AG08395 (cell line): ENCODE measurements at regions not wholly inside any gene's neighbourhood (a gene's known extent, or its start where the extent isn't known, plus 50 kb on each side); places are given as distances from the start of the nearest gene placed in this dataset.

Experiments used
- DNase-seq: peaks from one replicate; pipeline ENCODE4 v3.0.0; 2012; ENCODE audit warnings: mixed read lengths, low spot score

DNA sequence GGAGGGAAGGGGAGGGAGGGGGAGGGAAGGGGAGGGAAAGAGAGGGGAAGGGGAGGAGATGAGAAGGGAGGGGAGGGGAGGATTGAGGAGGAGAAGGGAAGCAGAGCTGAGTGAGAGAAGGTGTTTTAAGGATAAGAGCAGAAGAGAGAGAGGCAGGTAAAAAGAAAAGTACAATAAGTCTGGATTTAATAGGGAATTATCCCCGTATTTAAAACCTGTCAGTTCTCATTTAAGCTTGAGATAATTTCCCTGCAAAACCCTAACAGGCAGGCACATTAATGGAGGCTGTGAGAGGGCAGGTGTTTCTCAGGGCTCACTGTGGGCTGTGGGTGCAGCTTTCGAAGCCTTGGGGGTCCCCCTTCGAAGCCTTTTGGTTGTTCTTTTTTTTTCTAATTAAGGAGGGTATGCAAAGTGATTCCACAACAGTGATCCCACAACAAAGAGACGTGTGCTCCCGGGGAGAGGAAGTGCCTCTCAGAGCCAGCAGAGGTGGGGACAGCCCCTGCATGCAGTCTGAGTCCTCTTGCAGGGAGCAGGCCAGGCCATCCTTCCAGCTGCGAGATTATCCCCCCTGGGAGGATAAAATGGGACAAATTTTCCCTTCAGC, 317.9 kb upstream of the IRX1 start:
- no peak for DNase-seq

DNA sequence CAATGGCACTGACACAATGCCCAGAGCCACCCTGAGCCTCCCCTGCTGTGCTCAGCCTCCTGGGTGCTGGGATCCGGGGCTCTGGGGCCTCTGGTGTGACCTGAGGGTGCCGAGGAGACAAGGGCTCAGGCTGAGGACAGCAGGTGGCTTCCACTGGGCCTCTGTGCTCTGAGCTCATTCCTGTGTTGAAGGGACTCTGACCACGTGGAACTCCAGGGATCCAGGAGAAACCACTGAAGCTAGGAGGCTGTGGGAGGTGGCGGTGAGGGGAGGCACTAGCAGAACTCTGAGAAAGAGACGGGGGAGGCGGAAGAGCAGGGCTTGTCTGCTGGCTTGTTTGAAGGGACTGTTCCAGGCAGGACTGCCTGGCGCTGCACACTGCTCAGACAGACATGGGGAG, 318.7 kb upstream of the IRX1 start:
- no peak for DNase-seq

GRCh38 chr5:3269395-3270169, 326.1 kb upstream of the IRX1 start:
- no peak for DNase-seq

GRCh38 chr5:3268760-3269330, 326.8 kb upstream of the IRX1 start:
- no peak for DNase-seq

GRCh38 chr5:3266861-3267260, 328.8 kb upstream of the IRX1 start:
- no peak for DNase-seq

GRCh38 chr5:3265936-3266335, 329.7 kb upstream of the IRX1 start:
- no peak for DNase-seq

GRCh38 chr5:3265131-3265885, 330.3 kb upstream of the IRX1 start:
- no peak for DNase-seq

- DNase-seq = no peak
Measured at GRCh38 chr5:3262451-3262850, 333.2 kb upstream of the IRX1 start.

DNA sequence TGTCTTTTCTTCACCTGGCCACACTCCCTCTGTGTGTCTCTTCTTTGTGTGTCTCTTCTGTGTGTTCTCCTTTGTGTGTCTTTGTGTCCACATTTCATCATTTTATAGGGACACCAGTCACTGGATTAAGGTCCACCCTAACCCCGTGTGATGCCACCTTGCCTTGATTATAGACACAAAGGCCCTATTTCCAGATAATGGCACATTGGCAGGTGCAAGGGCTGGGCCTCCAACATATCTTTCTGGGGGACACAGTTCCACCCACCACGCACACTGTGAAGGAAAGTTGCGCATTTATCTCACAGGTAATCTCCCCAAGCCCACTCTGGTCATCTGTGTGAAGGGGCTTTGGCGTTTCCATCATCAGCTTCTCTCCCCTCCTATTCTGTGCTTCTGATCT, 334.6 kb upstream of the IRX1 start:
- DNase-seq = no peak

DNA sequence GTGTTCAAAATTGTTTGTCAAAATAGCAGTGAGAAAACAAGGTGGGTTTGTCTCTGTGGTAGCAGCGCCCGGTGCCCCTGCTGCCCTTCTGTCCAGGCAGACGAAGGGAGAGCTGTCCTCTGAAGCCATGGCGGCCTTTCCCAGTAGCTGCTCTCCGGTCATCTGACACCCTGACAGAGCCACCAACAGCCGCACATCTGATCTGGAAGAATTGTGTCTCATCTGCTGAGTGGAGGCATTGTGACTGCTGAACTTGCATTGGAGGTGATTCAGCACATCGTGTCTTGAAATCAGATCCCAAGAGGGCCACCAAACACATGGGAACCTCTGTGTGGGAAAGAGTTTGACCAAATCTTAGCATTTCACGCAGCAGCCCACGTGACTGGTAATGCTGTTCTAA, 337.6 kb upstream of the IRX1 start:
- DNase-seq = no peak

- DNase-seq = no peak
Measured at GRCh38 chr5:3252235-3252634, 343.4 kb upstream of the IRX1 start.

- DNase-seq = no peak
Measured at GRCh38 chr5:3251784-3252183, 343.8 kb upstream of the IRX1 start.

DNA sequence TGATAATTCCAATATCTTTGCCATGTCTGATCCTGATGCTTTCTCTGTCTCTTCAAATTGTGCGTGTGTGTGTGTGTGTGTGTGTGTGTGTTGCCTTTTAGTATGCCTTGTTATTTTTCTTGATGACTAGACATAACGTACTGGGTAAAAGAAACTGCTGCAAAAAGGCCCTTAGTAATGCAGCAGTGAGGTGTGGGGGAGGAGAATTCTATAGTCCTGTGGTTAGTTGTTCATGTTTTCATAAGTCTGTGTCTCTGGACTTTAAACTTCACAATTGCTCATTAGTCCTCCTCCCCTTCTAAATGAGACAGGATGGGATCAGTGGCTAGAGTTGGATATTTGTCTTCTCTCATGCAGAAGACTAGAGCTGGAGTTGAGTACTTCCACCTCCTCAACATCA, 346.2 kb upstream of the IRX1 start:
- DNase-seq = no peak

DNA sequence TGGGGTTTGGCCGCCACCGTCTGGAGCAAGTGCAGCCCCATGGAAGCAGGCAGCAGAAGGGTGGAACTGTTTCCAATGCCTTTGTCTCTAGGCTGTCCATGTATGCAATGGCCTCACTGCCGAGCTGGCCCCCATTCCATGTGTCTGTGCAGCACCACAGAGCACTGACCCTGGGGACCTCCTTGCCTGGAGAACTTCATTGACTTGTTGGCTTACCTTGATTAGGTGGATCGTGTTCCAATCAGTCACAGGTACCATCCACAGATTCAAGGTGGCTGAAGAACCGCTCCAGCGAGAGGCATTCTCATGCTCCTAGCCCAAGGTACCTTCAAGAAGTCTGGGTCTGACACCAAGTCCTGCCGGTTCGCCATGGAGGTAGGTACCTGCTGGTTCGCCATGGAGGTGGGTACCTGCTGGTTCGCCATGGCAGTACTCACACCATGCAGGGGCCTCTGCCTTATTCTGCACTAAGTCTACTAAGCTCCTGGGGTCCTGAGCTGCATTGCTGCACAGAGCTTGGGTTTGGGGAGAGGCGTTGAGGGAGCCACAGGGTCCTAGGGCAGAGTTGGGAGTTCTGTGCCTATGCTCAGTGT, 358.3 kb upstream of the IRX1 start:
- no peak for DNase-seq

DNA sequence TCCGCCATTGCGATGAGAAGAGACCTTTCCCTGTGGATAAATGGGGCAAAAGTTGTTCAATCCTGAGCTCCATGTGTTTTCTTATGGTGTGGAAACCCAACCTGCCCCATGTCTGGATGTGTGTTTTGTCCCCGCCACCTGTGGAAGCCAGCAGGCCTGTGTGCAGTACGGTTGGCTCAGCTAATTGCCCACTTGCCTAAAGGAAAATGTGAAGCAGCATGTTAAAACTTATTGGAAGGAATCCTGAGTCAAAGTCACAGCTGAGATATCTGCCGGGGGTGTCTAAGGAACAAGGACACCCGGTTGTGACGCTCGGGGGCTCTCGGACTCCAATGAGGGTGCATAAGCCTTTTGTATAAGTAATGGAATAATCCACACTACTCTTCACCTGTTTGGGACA, 361.1 kb upstream of the IRX1 start:
- DNase-seq = no peak

- DNase-seq = no peak
Measured at GRCh38 chr5:3230941-3231340, 364.7 kb upstream of the IRX1 start.

DNA sequence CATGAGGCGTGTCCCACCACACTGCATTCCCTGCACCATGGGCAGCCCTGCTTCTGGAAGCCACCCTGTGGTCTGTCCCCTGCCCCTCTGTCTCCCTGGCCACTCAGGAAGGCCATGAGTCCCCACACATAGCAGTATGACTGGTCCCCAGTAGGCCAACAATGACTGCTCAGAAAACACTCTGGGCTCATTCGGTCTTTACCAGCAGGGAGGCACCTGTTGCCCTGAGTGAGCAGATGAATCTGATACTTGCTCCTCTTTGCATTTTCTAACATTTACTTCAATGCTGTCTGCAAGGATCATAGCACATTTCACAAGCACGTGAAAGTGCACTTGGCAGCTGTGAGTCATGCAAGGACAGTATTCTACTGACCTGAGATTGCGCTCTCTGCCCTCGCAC, 365.4 kb upstream of the IRX1 start:
- no peak for DNase-seq

DNA sequence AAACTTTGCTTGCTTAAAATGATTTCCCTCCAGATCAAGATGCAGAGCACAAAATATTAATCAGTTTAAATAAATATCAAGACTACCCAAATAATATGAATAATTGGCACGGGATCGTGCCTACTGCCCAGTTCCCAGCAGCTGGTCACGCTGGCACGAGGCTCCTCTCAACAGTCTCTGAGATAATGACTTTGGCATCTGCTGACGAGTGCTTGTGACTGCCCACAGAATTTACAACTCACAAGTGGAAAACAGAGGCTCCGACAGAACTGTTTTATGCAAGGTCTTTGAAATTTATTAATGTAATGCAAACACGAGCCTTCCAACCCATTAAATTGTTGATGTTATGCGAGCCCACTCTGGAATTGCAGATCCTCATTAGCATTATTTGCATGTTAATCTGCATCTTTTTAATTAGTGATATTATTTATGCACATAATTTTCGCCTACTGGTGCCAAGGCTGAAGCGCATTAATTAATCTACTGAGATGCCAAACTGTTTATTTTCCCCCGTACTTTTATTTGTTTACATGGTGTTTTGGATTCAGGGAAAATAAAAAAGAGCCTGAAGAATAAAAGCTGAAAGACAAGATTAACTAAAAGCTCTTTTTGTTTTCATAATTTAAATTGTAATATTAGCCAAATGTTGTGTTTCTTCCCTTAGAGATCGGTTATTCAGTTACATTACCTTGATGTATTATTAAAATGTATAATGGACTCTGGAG, 369.3 kb upstream of the IRX1 start:
- no peak for DNase-seq

DNA sequence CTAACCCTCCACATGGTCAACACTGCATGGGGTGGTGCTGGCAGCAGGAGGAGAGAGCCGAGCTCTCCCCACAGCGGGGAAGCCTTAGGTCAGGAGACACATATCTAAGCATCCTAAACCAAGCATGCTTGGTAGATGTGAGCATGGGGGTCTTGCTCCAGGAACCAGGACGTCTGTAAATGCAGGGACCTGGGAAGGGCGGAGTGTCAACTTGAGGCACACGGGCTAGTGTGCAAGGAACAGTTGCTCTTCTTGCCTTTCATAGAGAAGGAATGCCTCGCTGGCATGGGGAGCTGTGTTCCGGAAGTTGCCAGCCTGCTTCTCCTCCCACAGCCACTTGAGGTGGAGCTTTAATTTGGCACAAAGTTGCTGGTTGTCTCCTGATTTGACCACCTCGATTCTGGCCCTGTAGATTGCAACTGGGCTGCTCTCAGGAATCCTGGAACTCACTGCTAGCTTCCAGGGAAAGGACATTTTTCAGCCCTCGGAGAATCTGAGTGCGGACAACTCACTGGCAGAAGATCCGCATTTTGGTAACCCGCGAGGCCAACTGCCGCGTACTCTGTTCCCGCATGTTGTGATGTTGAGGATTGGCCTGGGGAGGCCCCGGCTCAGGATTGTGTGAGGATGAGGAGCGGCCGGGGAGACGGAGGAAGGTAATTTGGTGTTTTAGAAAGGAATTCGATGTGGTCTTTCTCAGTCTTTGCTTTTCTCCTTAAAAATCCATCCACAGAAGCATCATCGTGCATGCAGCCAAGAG, 370.3 kb upstream of the IRX1 start:
- no peak for DNase-seq

DNA sequence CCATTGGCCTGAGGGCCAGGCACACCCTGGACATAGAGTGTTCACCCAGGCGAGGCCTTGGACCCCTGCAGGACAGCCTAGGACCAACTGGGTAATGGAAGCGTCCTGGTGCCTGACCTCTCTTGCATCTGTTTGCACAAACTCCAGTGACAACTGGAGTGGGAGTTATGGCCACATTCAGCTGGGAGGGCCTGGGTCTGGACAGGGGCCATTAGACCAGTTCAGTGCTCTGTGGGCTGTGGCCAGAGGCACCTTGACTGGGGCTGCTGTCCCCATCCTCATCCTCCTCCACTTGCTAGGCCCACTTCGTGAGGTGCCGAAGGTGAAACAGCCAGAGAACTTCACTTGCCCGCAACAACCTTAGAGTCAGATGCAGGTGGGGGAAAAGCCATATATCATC, 372.7 kb upstream of the IRX1 start:
- DNase-seq = no peak

DNA sequence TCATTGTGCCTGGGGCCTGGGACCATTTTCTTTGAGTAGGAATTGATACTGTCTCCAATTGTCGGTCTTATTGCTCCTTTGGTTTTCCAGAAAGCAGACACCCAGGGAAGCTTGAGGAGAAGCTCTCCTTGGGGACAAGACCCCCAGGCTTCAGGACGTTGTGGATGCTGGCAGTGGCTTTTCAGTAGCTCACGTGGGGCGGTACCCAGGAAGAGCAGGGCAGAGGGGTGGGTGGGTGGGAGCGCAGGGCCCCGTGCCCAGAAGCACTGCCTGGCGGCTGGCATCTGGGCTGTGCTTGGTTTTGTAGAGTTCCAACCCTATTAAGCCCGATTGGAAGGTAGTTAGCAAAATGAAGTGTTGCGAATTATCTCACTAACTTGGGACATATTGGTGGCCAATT, 374.2 kb upstream of the IRX1 start:
- DNase-seq = no peak
